SK-N-MC (cell line): ENCODE measurements at regions not wholly inside any gene's neighbourhood (a gene's known extent, or its start where the extent isn't known, plus 50 kb on each side); places are given as distances from the start of the nearest gene placed in this dataset.

Experiments
- EZH2 ChIP-seq: fragments of 200-600 bp; sonication (generic); IDR thresholded peaks from one replicate; pipeline ENCODE4 v1.6.1; 2017; ENCODE audit warnings: antibody characterized with exemption
- FOXP2 ChIP-seq: optimal IDR thresholded peaks from 2 replicates; pipeline ENCODE3; 2011; ENCODE audit warnings: mild to moderate bottlenecking, moderate library complexity; ENCODE audit not compliant: insufficient read depth; ENCODE audit errors: extremely low read length, control extremely low read depth

- no peak for TF ChIP-seq EZH2
- no peak for TF ChIP-seq FOXP2
Observed at GRCh38 chr5:33224285-33224961, 216.3 kb upstream of the TARS1 start.
